DND-41 (cell line): ENCODE measurements at regions not wholly inside any gene's neighbourhood (a gene's known extent, or its start where the extent isn't known, plus 50 kb on each side); places are given as distances from the start of the nearest gene placed in this dataset.

Experiments used
- ATAC-seq: fragments of 200-7000 bp; cut with Tn5 transposase; 3 replicates; pipeline ENCODE4 v1.9.1; 2021; ENCODE audit warnings: low read depth; ENCODE audit not compliant: insufficient read depth
- DNase-seq: peaks from one replicate; pipeline ENCODE4 v3.0.0-alpha.2; 2020
- H2AFZ ChIP-seq: 2 replicates; pipeline ENCODE4 v1.6.0; 2012; ENCODE audit warnings: low read depth, low read length
- H3K27ac ChIP-seq: 2 replicates; pipeline ENCODE4 v1.5.1; 2012; ENCODE audit warnings: low read length, inconsistent platforms
- H3K27me3 ChIP-seq: fragments of 200-600 bp; sonication (generic); 2 replicates; pipeline ENCODE4 v1.6.0; 2012; ENCODE audit warnings: low read length, mild to moderate bottlenecking, inconsistent platforms; ENCODE audit not compliant: insufficient read depth, poor library complexity
- H3K36me3 ChIP-seq: 2 replicates; pipeline ENCODE4 v1.5.1; 2012; ENCODE audit warnings: low read length, inconsistent platforms; ENCODE audit not compliant: insufficient read depth
- H3K4me1 ChIP-seq: 2 replicates; pipeline ENCODE4 v1.5.1; 2012; ENCODE audit warnings: mild to moderate bottlenecking, low read length; ENCODE audit not compliant: insufficient read depth
- H3K4me2 ChIP-seq: 2 replicates; pipeline ENCODE4 v1.6.0; 2012; ENCODE audit warnings: mild to moderate bottlenecking, moderate library complexity, low read length, inconsistent platforms; ENCODE audit not compliant: insufficient read depth
- H3K4me3 ChIP-seq, 2 experiments: fragments of 200-600 bp in 1 of 2; shearing (Covaris generic) in 1 of 2; 2 replicates each; pipeline ENCODE4 v1.5.1; 2012 to 2016; ENCODE audit warnings: inconsistent platforms in 2 of 2, low read length in 2 of 2, mild to moderate bottlenecking in 2 of 2, low read depth in 1 of 2, moderate library complexity in 1 of 2
- H3K79me2 ChIP-seq: 2 replicates; pipeline ENCODE4 v1.6.0; 2012; ENCODE audit warnings: low read length, inconsistent platforms; ENCODE audit not compliant: insufficient read depth
- H3K9ac ChIP-seq: 2 replicates; pipeline ENCODE4 v1.6.0; 2012; ENCODE audit warnings: low read depth, mild to moderate bottlenecking, inconsistent platforms, low read length, moderate library complexity
- H3K9me3 ChIP-seq: 2 replicates; pipeline ENCODE4 v1.5.1; 2012; ENCODE audit warnings: low read length, moderate library complexity, mild to moderate bottlenecking, inconsistent platforms; ENCODE audit not compliant: insufficient read depth, severe bottlenecking
- H4K20me1 ChIP-seq: 2 replicates; pipeline ENCODE4 v1.6.0; 2012; ENCODE audit warnings: low read length; ENCODE audit not compliant: insufficient read depth
- CTCF ChIP-seq: IDR thresholded peaks from 2 replicates; pipeline ENCODE4 v1.5.1; 2012; ENCODE audit warnings: borderline replicate concordance, low read length, moderate library complexity, mild to moderate bottlenecking; ENCODE audit not compliant: poor library complexity, severe bottlenecking; ENCODE audit errors: extremely low read depth
- EZH2 ChIP-seq: IDR thresholded peaks from 3 replicates; pipeline ENCODE4 v1.6.1; 2012; ENCODE audit warnings: borderline replicate concordance, low read depth, mild to moderate bottlenecking, moderate library complexity, low read length, inconsistent platforms; ENCODE audit not compliant: severe bottlenecking

GRCh38 chr1:218904416-218904815 is 269.3 kb upstream of the LYPLAL1 start:
- Histone ChIP-seq H2AFZ (no peak overlapping the region), H3K9ac (no peak overlapping the region), H3K4me2 (no peak overlapping the region), H4K20me1 (no peaks in the 10 kb centered on the region), H3K4me3 (no peak overlapping the region), H3K79me2 (no peaks in the 10 kb centered on the region), H3K27me3 (no peaks in the 10 kb centered on the region), H3K9me3 (no peaks in the 10 kb centered on the region), H3K36me3 (no peaks in the 10 kb centered on the region), H3K4me1 (no peaks in the 10 kb centered on the region), H3K27ac (no peak overlapping the region)
- ATAC-seq (no peak), DNase-seq (no peak)
- TF ChIP-seq CTCF: no peak
- no peak for TF ChIP-seq EZH2

- DNase-seq (no peak), ATAC-seq (no peak)
- H2AFZ ChIP-seq: no peak overlapping the region
- no peaks in the 10 kb centered on the region for H3K79me2 ChIP-seq
- no peak overlapping the region for H3K9ac ChIP-seq
- H3K4me2 ChIP-seq: no peak overlapping the region
- H3K36me3 ChIP-seq: no peaks in the 10 kb centered on the region
- H3K27ac ChIP-seq: no peak overlapping the region
- no peaks in the 10 kb centered on the region for H3K27me3 ChIP-seq
- TF ChIP-seq CTCF (no peak), EZH2 (no peak)
- H3K4me3 ChIP-seq: no peak overlapping the region
- H4K20me1 ChIP-seq: no peaks in the 10 kb centered on the region
- H3K9me3 ChIP-seq: no peaks in the 10 kb centered on the region
- H3K4me1 ChIP-seq: no peaks in the 10 kb centered on the region
These were observed 257.0 kb upstream of the LYPLAL1 start for GRCh38 chr1:218916720-218917119.

GRCh38 chr1:218917656-218918055 is 256.0 kb upstream of the LYPLAL1 start:
- H4K20me1 ChIP-seq: no peaks in the 10 kb centered on the region
- H3K9me3 ChIP-seq: no peaks in the 10 kb centered on the region
- H3K27ac ChIP-seq: no peak overlapping the region
- ATAC-seq (no peak), DNase-seq (no peak)
- H3K79me2 ChIP-seq: no peaks in the 10 kb centered on the region
- TF ChIP-seq CTCF: no peak
- no peak for TF ChIP-seq EZH2
- H3K4me1 ChIP-seq: no peaks in the 10 kb centered on the region
- no peak overlapping the region for H3K4me3 ChIP-seq
- H2AFZ ChIP-seq: no peak overlapping the region
- H3K4me2 ChIP-seq: no peak overlapping the region
- H3K36me3 ChIP-seq: no peaks in the 10 kb centered on the region
- H3K27me3 ChIP-seq: no peaks in the 10 kb centered on the region
- no peak overlapping the region for H3K9ac ChIP-seq

- Histone ChIP-seq H3K27me3 (no peaks in the 10 kb centered on the region), H3K9me3 (no peaks in the 10 kb centered on the region), H4K20me1 (no peaks in the 10 kb centered on the region), H3K79me2 (no peaks in the 10 kb centered on the region), H3K4me3 (no peak overlapping the region), H2AFZ (no peak overlapping the region), H3K4me1 (no peaks in the 10 kb centered on the region), H3K4me2 (no peak overlapping the region), H3K36me3 (no peaks in the 10 kb centered on the region), H3K27ac (no peak overlapping the region), H3K9ac (no peak overlapping the region)
- TF ChIP-seq EZH2: no peak
- TF ChIP-seq CTCF: no peak
- no peak for DNase-seq
- no peak for ATAC-seq
These were observed 247.9 kb upstream of the LYPLAL1 start for GRCh38 chr1:218925777-218926176.
